Mucosa of gallbladder (tissue), 1 donor: ENCODE measurements at regions not wholly inside any gene's neighbourhood (a gene's known extent, or its start where the extent isn't known, plus 50 kb on each side); places are given as distances from the start of the nearest gene placed in this dataset.
"Not testable (repeated sequence)": the region's sequence is repeated elsewhere in the genome, so short reads cannot be mapped to it uniquely, and the experiment has no call there.

Experiments used
- DNase-seq: peaks from one replicate; pipeline ENCODE4 v3.0.0-alpha.2; 2020; ENCODE audit warnings: low spot score
- donor health status: DM: no; HTN: no; CAD: no.

- DNase-seq, result no peak
These were observed 986.5 kb downstream of the PCDH17 start for GRCh38 chr13:58617880-58618665.

- DNase-seq, result no peak
These were observed 988.0 kb downstream of the PCDH17 start for GRCh38 chr13:58619396-58620113.

- no peak for DNase-seq
These were observed 988.6 kb downstream of the PCDH17 start for GRCh38 chr13:58620176-58620575.

- DNase-seq, result no peak
These were observed 994.3 kb downstream of the PCDH17 start for GRCh38 chr13:58625703-58626389.

GRCh38 chr13:58630794-58631193, 999.2 kb downstream of the PCDH17 start:
- DNase-seq, result no peak

GRCh38 chr13:58633226-58633625, 1001.7 kb downstream of the PCDH17 start:
- DNase-seq, result no peak

GRCh38 chr13:58655086-58655485, 1023.5 kb downstream of the PCDH17 start:
- DNase-seq, result no peak

GRCh38 chr13:58660826-58661225, 1029.3 kb downstream of the PCDH17 start:
- no peak for DNase-seq

GRCh38 chr13:58666331-58666730, 1034.8 kb downstream of the PCDH17 start:
- no peak for DNase-seq

GRCh38 chr13:58667096-58667495, 1035.6 kb downstream of the PCDH17 start:
- DNase-seq, result no peak

GRCh38 chr13:58680115-58680514, 1048.6 kb downstream of the PCDH17 start:
- no peak for DNase-seq

- no peak for DNase-seq
These were observed 1051.1 kb downstream of the PCDH17 start for GRCh38 chr13:58682616-58683015.

GRCh38 chr13:58687148-58687547, 1055.6 kb downstream of the PCDH17 start:
- DNase-seq, result no peak

- no peak for DNase-seq
These were observed 1067.0 kb downstream of the PCDH17 start for GRCh38 chr13:58698531-58698930.

- DNase-seq, result no peak
These were observed 1073.4 kb downstream of the PCDH17 start for GRCh38 chr13:58704953-58705352.

- no peak for DNase-seq
These were observed 1074.9 kb downstream of the PCDH17 start for GRCh38 chr13:58706421-58706820.

GRCh38 chr13:58712191-58712590, 1080.6 kb downstream of the PCDH17 start:
- DNase-seq, result no peak

GRCh38 chr13:58714016-58714415, 1082.5 kb downstream of the PCDH17 start:
- DNase-seq, result not testable (repeated sequence)

GRCh38 chr13:58721273-58721672, 1089.7 kb downstream of the PCDH17 start:
- no peak for DNase-seq

- no peak for DNase-seq
These were observed 1096.6 kb downstream of the PCDH17 start for GRCh38 chr13:58728126-58728525.

GRCh38 chr13:58729361-58729760, 1097.8 kb downstream of the PCDH17 start:
- DNase-seq, result no peak

GRCh38 chr13:58744686-58745085, 1113.1 kb downstream of the PCDH17 start:
- no peak for DNase-seq

GRCh38 chr13:58767566-58767965, 1136.0 kb downstream of the PCDH17 start:
- DNase-seq, result no peak
